Testis (tissue), 2 donors: ENCODE measurements at regions not wholly inside any gene's neighbourhood (a gene's known extent, or its start where the extent isn't known, plus 50 kb on each side); places are given as distances from the start of the nearest gene placed in this dataset.

Experiments used
- POLR2A ChIP-seq: fragments of 450-650 bp; IDR thresholded peaks from one replicate; pipeline ENCODE4 v1.6.1; 2017; ENCODE audit warnings: antibody characterized with exemption, mild to moderate bottlenecking, moderate library complexity
- TF ChIP-seq, protein P1 (sequence below), 3 experiments: fragments of 450-650 bp in 2 of 3; fragments of 200-600 bp in 1 of 3; sonication (generic) in 1 of 3; IDR thresholded peaks; one replicate each; pipeline ENCODE4 v1.5.1; 2016 to 2019; ENCODE audit warnings: antibody characterized with exemption in 3 of 3, mild to moderate bottlenecking in 2 of 3, moderate library complexity in 1 of 3

DNA sequence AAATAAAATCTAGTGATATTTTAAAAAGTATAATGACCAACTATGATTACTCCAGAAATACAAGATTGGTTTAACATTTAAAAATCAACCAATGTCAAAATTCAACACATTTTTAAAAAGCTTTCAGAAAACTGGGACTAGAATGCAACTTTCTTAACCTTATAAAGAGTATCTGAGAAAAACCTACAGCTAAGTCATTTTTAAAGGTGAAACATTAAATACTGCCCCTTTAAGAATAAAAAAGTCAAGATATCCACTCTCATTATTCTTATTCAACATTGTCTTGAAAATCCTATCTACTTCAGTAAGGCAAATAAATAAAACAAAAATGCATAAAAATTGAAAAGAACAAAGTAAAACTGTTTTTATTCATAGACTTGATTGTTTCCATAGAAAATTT is 673.2 kb downstream of the UQCRFS1 start:
- TF ChIP-seq, protein P1, sequence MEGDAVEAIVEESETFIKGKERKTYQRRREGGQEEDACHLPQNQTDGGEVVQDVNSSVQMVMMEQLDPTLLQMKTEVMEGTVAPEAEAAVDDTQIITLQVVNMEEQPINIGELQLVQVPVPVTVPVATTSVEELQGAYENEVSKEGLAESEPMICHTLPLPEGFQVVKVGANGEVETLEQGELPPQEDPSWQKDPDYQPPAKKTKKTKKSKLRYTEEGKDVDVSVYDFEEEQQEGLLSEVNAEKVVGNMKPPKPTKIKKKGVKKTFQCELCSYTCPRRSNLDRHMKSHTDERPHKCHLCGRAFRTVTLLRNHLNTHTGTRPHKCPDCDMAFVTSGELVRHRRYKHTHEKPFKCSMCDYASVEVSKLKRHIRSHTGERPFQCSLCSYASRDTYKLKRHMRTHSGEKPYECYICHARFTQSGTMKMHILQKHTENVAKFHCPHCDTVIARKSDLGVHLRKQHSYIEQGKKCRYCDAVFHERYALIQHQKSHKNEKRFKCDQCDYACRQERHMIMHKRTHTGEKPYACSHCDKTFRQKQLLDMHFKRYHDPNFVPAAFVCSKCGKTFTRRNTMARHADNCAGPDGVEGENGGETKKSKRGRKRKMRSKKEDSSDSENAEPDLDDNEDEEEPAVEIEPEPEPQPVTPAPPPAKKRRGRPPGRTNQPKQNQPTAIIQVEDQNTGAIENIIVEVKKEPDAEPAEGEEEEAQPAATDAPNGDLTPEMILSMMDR (IDR thresholded peaks at IDR 0.05), result no peak
- no peak for TF ChIP-seq POLR2A
